IMR-90 (cell line): ENCODE measurements at regions not wholly inside any gene's neighbourhood (a gene's known extent, or its start where the extent isn't known, plus 50 kb on each side); places are given as distances from the start of the nearest gene placed in this dataset.

Experiments
- ATAC-seq: fragments of 200-7000 bp; cut with Tn5 transposase; 2 replicates; pipeline ENCODE4 v1.9.1; 2020; ENCODE audit warnings: low read depth, mild to moderate bottlenecking, moderate library complexity
- BruUV-seq: library from RNA; stranded (reverse); fragments of 400-500 nt; replicated peaks from 2 replicates; lab custom pipeline; 2021; lab: Mats Ljungman, UMichigan
- CTCF ChIA-PET: fragments of 300-600 bp; formaldehyde crosslinking; extraction: SDS; loops from one replicate; lab custom pipeline; 2021; ENCODE audit warnings: antibody characterized with exemption; lab: Yijun Ruan, JAX
- POLR2A ChIA-PET: fragments of 300-600 bp; sonication (Branson Sonifier 250); formaldehyde crosslinking; loops from one replicate; lab custom pipeline; 2022; ENCODE audit warnings: antibody characterized with exemption; ENCODE audit not compliant: unreplicated experiment; lab: Charles Lee
- DNase-seq: peaks from one replicate; pipeline ENCODE4 v3.0.0; 2013
- H2AFZ ChIP-seq: replicated peaks from 2 replicates; pipeline ENCODE3; 2013; ENCODE audit warnings: low read length, mild to moderate bottlenecking; ENCODE audit not compliant: poor library complexity
- H2AK5ac ChIP-seq: 2 replicates; pipeline ENCODE4 v1.6.1; 2013; ENCODE audit warnings: low read depth, low read length, inconsistent platforms
- H2AK9ac ChIP-seq: replicated peaks from 2 replicates; pipeline ENCODE3; 2013; ENCODE audit warnings: mild to moderate bottlenecking, low read depth, low read length, moderate library complexity; ENCODE audit not compliant: poor library complexity
- H2BK120ac ChIP-seq: 2 replicates; pipeline ENCODE4 v1.6.1; 2013; ENCODE audit warnings: low read depth, low read length, inconsistent platforms
- H2BK15ac ChIP-seq: 3 replicates; pipeline ENCODE4 v1.6.1; 2013; ENCODE audit warnings: low read depth, low read length, inconsistent platforms
- H2BK20ac ChIP-seq: 2 replicates; pipeline ENCODE4 v1.6.1; 2013; ENCODE audit warnings: low read depth, mild to moderate bottlenecking, inconsistent platforms, low read length, moderate library complexity
- H2BK5ac ChIP-seq: 2 replicates; pipeline ENCODE4 v1.6.1; 2013; ENCODE audit warnings: mild to moderate bottlenecking, low read depth, low read length, inconsistent platforms; ENCODE audit not compliant: poor library complexity, severe bottlenecking
- H3K14ac ChIP-seq: replicated peaks from 2 replicates; pipeline ENCODE4 v1.6.1; 2013; ENCODE audit warnings: low read depth, low read length, inconsistent platforms
- H3K18ac ChIP-seq: 2 replicates; pipeline ENCODE4 v1.6.1; 2013; ENCODE audit warnings: low read depth, low read length, control low read depth
- H3K23ac ChIP-seq: 2 replicates; pipeline ENCODE4 v1.6.1; 2013; ENCODE audit warnings: low read depth, low read length, inconsistent platforms
- H3K27ac ChIP-seq: 2 replicates; pipeline ENCODE4 v1.5.1; 2013; ENCODE audit warnings: mild to moderate bottlenecking, control low read depth, low read length; ENCODE audit not compliant: insufficient read depth
- H3K27me3 ChIP-seq: 2 replicates; pipeline ENCODE4 v1.6.1; 2013; ENCODE audit warnings: low read length; ENCODE audit not compliant: control insufficient read depth, insufficient read depth
- H3K36me3 ChIP-seq: 2 replicates; pipeline ENCODE4 v1.6.1; 2013; ENCODE audit warnings: low read length, mixed read lengths; ENCODE audit not compliant: control insufficient read depth, insufficient read depth
- H3K4ac ChIP-seq: 2 replicates; pipeline ENCODE4 v1.6.1; 2013; ENCODE audit warnings: low read depth, low read length, inconsistent platforms
- H3K4me1 ChIP-seq: 2 replicates; pipeline ENCODE4 v1.6.1; 2013; ENCODE audit warnings: low read length, mixed read lengths; ENCODE audit not compliant: control insufficient read depth, insufficient read depth
- H3K4me2 ChIP-seq: 2 replicates; pipeline ENCODE4 v1.6.1; 2013; ENCODE audit warnings: low read depth, mild to moderate bottlenecking, control low read depth, low read length, moderate library complexity
- H3K4me3 ChIP-seq: 2 replicates; pipeline ENCODE4 v1.5.1; 2013; ENCODE audit warnings: low read depth, mild to moderate bottlenecking, control low read depth, low read length, moderate library complexity; ENCODE audit not compliant: insufficient read depth
- H3K56ac ChIP-seq: 2 replicates; pipeline ENCODE4 v1.6.1; 2013; ENCODE audit warnings: low read length, inconsistent platforms; ENCODE audit not compliant: insufficient read depth; ENCODE audit errors: extremely low read depth
- H3K79me1 ChIP-seq, 2 experiments: 2 replicates each; pipeline ENCODE4 v1.6.1; 2013; ENCODE audit warnings: low read length in 2 of 2, inconsistent platforms in 1 of 2, low read depth in 1 of 2
- H3K9ac ChIP-seq: 2 replicates; pipeline ENCODE4 v1.6.1; 2013; ENCODE audit warnings: low read depth, low read length, control low read depth
- H3K9me1 ChIP-seq: 2 replicates; pipeline ENCODE4 v1.6.1; 2013; ENCODE audit warnings: low read length, inconsistent platforms; ENCODE audit not compliant: insufficient read depth
- H3K9me3 ChIP-seq: 2 replicates; pipeline ENCODE4 v1.6.1; 2013; ENCODE audit warnings: low read length; ENCODE audit not compliant: control insufficient read depth, insufficient read depth
- H4K20me1 ChIP-seq: 2 replicates; pipeline ENCODE4 v1.6.1; 2013; ENCODE audit warnings: low read length, inconsistent platforms; ENCODE audit not compliant: insufficient read depth
- H4K5ac ChIP-seq: 2 replicates; pipeline ENCODE4 v1.6.1; 2013; ENCODE audit warnings: mild to moderate bottlenecking, low read depth, low read length, control low read depth
- H4K8ac ChIP-seq, 2 experiments: 2 replicates each; pipeline ENCODE4 v1.6.1; 2013; ENCODE audit warnings: low read depth in 2 of 2, low read length in 2 of 2, control low read depth in 1 of 2, inconsistent platforms in 1 of 2
- H4K91ac ChIP-seq: 2 replicates; pipeline ENCODE4 v1.6.1; 2013; ENCODE audit warnings: low read depth, low read length, inconsistent platforms; ENCODE audit not compliant: insufficient read depth
- RCOR1 ChIP-seq: IDR thresholded peaks from 2 replicates; pipeline ENCODE4 v1.6.1; 2012; ENCODE audit warnings: mild to moderate bottlenecking, low read length, improper control_type of control experiment; ENCODE audit not compliant: insufficient replicate concordance
- USF2 ChIP-seq: fragments of 150-350 bp; IDR thresholded peaks from 2 replicates; pipeline ENCODE4 v1.6.1; 2017; ENCODE audit warnings: mild to moderate bottlenecking, antibody characterized with exemption, low read length, low read depth
- WGBS, 2 experiments: methylation state at CpG; one replicate each; pipeline versions ENCODE4 v1.1.5 to v1.1.7; 2013; ENCODE audit warnings: missing lambda C conversion rate in 2 of 2; ENCODE audit not compliant: insufficient read length in 1 of 2; ENCODE audit errors: extremely low coverage in 2 of 2; 5-methylcytosine and 5-hydroxymethylcytosine counted together
- dilution Hi-C: fragments of 300-500 bp; cut with HindIII; formaldehyde crosslinking; loops from one replicate; pipeline ENCODE4 v1.14.3; 2018; ENCODE audit warnings: low sequenced_read_pairs; ENCODE audit not compliant: unreplicated experiment
- in situ Hi-C: fragments of 300-500 bp; cut with MboI; formaldehyde crosslinking; loops from 3 replicates; pipeline ENCODE4 v1.14.3; 2019; ENCODE audit warnings: low sequenced_read_pairs, inconsistent platforms, mixed read lengths
- intact Hi-C: fragments of 100-400 bp; cut with micrococcal nuclease; formaldehyde crosslinking; loops from 2 replicates; pipeline ENCODE4 v1.10.0; 2022

GRCh38 chr2:120438301-120439066 is 92.5 kb downstream of the INHBB start:
- H2AK9ac ChIP-seq: no peak overlapping the region
- CTCF ChIA-PET: no interaction called here
- no peaks in the 10 kb centered on the region for H4K20me1 ChIP-seq
- H4K91ac ChIP-seq: no peak overlapping the region
- no peak overlapping the region for H2AFZ ChIP-seq
- no peak overlapping the region for H3K9ac ChIP-seq
- no peak overlapping the region for H3K18ac ChIP-seq
- no peak overlapping the region for H3K23ac ChIP-seq
- H3K4me2 ChIP-seq: no peak overlapping the region
- no peaks in the 10 kb centered on the region; the same call in 1 of the 2 replicates for H3K9me3 ChIP-seq
- no peaks in the 10 kb centered on the region for H3K36me3 ChIP-seq
- 56% methylated on average over 8 of the region's 13 CpGs; no CpG with 5 or more reads in 1 of the 2 experiments for WGBS, 2 experiments
- H3K9me1 ChIP-seq: no peaks in the 10 kb centered on the region
- no peak overlapping the region for H2BK5ac ChIP-seq
- no peak overlapping the region for H3K14ac ChIP-seq
- H3K27ac ChIP-seq: no peak overlapping the region
- POLR2A ChIA-PET: no interaction called here
- no peak overlapping the region for H2AK5ac ChIP-seq
- DNase-seq (no peak), ATAC-seq (no peak)
- BruUV-seq: no TSS peak
- H2BK15ac ChIP-seq: no peak overlapping the region
- no peak overlapping the region for H3K4ac ChIP-seq
- H3K4me1 ChIP-seq: peaks cover 2% of the 10 kb centered on the region; the same call in 1 of the 2 replicates
- no peak overlapping the region for H3K56ac ChIP-seq
- H3K79me1 ChIP-seq: no peaks in the 10 kb centered on the region
- TF ChIP-seq RCOR1 (no peak), USF2 (no peak)
- dilution Hi-C loops: no loop called here
- in situ Hi-C loops: no loop called here
- H3K4me3 ChIP-seq: no peak overlapping the region
- intact Hi-C loops: no loop called here
- H2BK20ac ChIP-seq: no peak overlapping the region
- H4K8ac ChIP-seq: no peak overlapping the region
- no peak overlapping the region for H4K5ac ChIP-seq
- peaks cover 74% of the 10 kb centered on the region for H3K27me3 ChIP-seq
- H2BK120ac ChIP-seq: no peak overlapping the region
